ENCODE measurements at regions not wholly inside any gene's neighbourhood (a gene's known extent, or its start where the extent isn't known, plus 50 kb on each side); places are given as distances from the start of the nearest gene placed in this dataset.
"Not testable (repeated sequence)": the region's sequence is repeated elsewhere in the genome, so short reads cannot be mapped to it uniquely, and the experiment has no call there.

- Histone ChIP-seq H3K4me3 (replicated peaks in 1 of 4; ENCODE audit: control extremely low read depth in 1 of 4, insufficient read depth in 1 of 4, low read depth in 3 of 4, low read length in 4 of 4) (no peak overlapping the region), H2AFZ (ENCODE audit: low read length) (no peak overlapping the region), H3K27ac (ENCODE audit: insufficient read depth, low read length) (no peak overlapping the region), H3K79me2 (ENCODE audit: control insufficient read depth, insufficient read depth, low read length) (no peaks in the 10 kb centered on the region), H3K9me3 (ENCODE audit: control insufficient read depth, insufficient read depth, low read depth, low read length) (no peaks in the 10 kb centered on the region), H3K36me3 (ENCODE audit: control insufficient read depth, insufficient read depth, low read length) (no peaks in the 10 kb centered on the region), H3K9ac (ENCODE audit: insufficient read depth, low read length) (no peak overlapping the region), H3K4me1 (ENCODE audit: control insufficient read depth, extremely low read depth, insufficient read depth, low read length) (peaks cover 4% of the 10 kb centered on the region), H3K27me3 (ENCODE audit: control insufficient read depth, insufficient read depth, low read length) (no peaks in the 10 kb centered on the region), H4K20me1 (ENCODE audit: control insufficient read depth, extremely low read depth, insufficient read depth, low read length) (no peaks in the 10 kb centered on the region), H3K4me2 (ENCODE audit: extremely low read depth, insufficient read depth, low read length) (no peak overlapping the region)
- TF ChIP-seq, protein P1, sequence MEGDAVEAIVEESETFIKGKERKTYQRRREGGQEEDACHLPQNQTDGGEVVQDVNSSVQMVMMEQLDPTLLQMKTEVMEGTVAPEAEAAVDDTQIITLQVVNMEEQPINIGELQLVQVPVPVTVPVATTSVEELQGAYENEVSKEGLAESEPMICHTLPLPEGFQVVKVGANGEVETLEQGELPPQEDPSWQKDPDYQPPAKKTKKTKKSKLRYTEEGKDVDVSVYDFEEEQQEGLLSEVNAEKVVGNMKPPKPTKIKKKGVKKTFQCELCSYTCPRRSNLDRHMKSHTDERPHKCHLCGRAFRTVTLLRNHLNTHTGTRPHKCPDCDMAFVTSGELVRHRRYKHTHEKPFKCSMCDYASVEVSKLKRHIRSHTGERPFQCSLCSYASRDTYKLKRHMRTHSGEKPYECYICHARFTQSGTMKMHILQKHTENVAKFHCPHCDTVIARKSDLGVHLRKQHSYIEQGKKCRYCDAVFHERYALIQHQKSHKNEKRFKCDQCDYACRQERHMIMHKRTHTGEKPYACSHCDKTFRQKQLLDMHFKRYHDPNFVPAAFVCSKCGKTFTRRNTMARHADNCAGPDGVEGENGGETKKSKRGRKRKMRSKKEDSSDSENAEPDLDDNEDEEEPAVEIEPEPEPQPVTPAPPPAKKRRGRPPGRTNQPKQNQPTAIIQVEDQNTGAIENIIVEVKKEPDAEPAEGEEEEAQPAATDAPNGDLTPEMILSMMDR (conservative IDR thresholded peaks at IDR 0.05 in 1 of 2, IDR thresholded peaks at IDR 0.05 in 1 of 2; ENCODE audit: low read depth in 1 of 2, low read length in 2 of 2), result no peak
- TF ChIP-seq EZH2 (IDR thresholded peaks at IDR 0.05; ENCODE audit: low read length, missing control alignments), result no peak
- DNase-seq (ENCODE audit: low read depth in 2 of 2), result no peak
These were observed 324.2 kb upstream of the NCKAP5 start for GRCh38 chr2:133892352-133892913.

- Histone ChIP-seq H3K9ac (ENCODE audit: insufficient read depth, low read length) (no peak overlapping the region), H3K27me3 (ENCODE audit: control insufficient read depth, insufficient read depth, low read length) (no peaks in the 10 kb centered on the region), H3K4me2 (ENCODE audit: extremely low read depth, insufficient read depth, low read length) (no peak overlapping the region), H3K4me1 (ENCODE audit: control insufficient read depth, extremely low read depth, insufficient read depth, low read length) (no peaks in the 10 kb centered on the region), H3K27ac (ENCODE audit: insufficient read depth, low read length) (no peak overlapping the region), H2AFZ (ENCODE audit: low read length) (no peak overlapping the region), H3K4me3 (replicated peaks in 1 of 4; ENCODE audit: control extremely low read depth in 1 of 4, insufficient read depth in 1 of 4, low read depth in 3 of 4, low read length in 4 of 4) (no peak overlapping the region), H3K79me2 (ENCODE audit: control insufficient read depth, insufficient read depth, low read length) (no peaks in the 10 kb centered on the region), H3K9me3 (ENCODE audit: control insufficient read depth, insufficient read depth, low read depth, low read length) (no peaks in the 10 kb centered on the region), H4K20me1 (ENCODE audit: control insufficient read depth, extremely low read depth, insufficient read depth, low read length) (no peaks in the 10 kb centered on the region), H3K36me3 (ENCODE audit: control insufficient read depth, insufficient read depth, low read length) (no peaks in the 10 kb centered on the region)
- TF ChIP-seq, protein P1 (conservative IDR thresholded peaks at IDR 0.05 in 1 of 2, IDR thresholded peaks at IDR 0.05 in 1 of 2; ENCODE audit: low read depth in 1 of 2, low read length in 2 of 2), result no peak
- TF ChIP-seq EZH2 (IDR thresholded peaks at IDR 0.05; ENCODE audit: low read length, missing control alignments), result no peak
- DNase-seq (ENCODE audit: low read depth in 2 of 2), result no peak
These were observed 326.2 kb upstream of the NCKAP5 start for GRCh38 chr2:133894429-133894828.

GRCh38 chr2:133897838-133898237, 329.6 kb upstream of the NCKAP5 start:
- not testable (repeated sequence) for DNase-seq (ENCODE audit: low read depth in 2 of 2); H3K9me3 ChIP-seq (ENCODE audit: control insufficient read depth, insufficient read depth, low read depth, low read length); H3K9ac ChIP-seq (ENCODE audit: insufficient read depth, low read length); H3K4me3 ChIP-seq (replicated peaks in 1 of 4; ENCODE audit: control extremely low read depth in 1 of 4, insufficient read depth in 1 of 4, low read depth in 3 of 4, low read length in 4 of 4); H3K36me3 ChIP-seq (ENCODE audit: control insufficient read depth, insufficient read depth, low read length); H2AFZ ChIP-seq (ENCODE audit: low read length); H3K27ac ChIP-seq (ENCODE audit: insufficient read depth, low read length); H3K4me1 ChIP-seq (ENCODE audit: control insufficient read depth, extremely low read depth, insufficient read depth, low read length); H4K20me1 ChIP-seq (ENCODE audit: control insufficient read depth, extremely low read depth, insufficient read depth, low read length); H3K27me3 ChIP-seq (ENCODE audit: control insufficient read depth, insufficient read depth, low read length); H3K4me2 ChIP-seq (ENCODE audit: extremely low read depth, insufficient read depth, low read length); H3K79me2 ChIP-seq (ENCODE audit: control insufficient read depth, insufficient read depth, low read length)
